HUES6 (cell line): ENCODE measurements at regions not wholly inside any gene's neighbourhood (a gene's known extent, or its start where the extent isn't known, plus 50 kb on each side); places are given as distances from the start of the nearest gene placed in this dataset.

Experiments
- H3K27ac ChIP-seq: 2 replicates; pipeline ENCODE4 v1.7.0; 2013; ENCODE audit warnings: low read depth, mild to moderate bottlenecking, low read length, inconsistent platforms
- H3K27me3 ChIP-seq: 2 replicates; pipeline ENCODE4 v1.6.1; 2013; ENCODE audit warnings: low read length; ENCODE audit not compliant: control insufficient read depth, insufficient read depth
- H3K36me3 ChIP-seq: 2 replicates; pipeline ENCODE4 v1.6.1; 2013; ENCODE audit warnings: low read length; ENCODE audit not compliant: control insufficient read depth, insufficient read depth
- H3K4me1 ChIP-seq: 2 replicates; pipeline ENCODE4 v1.6.1; 2013; ENCODE audit warnings: low read length; ENCODE audit not compliant: control insufficient read depth, insufficient read depth
- H3K4me3 ChIP-seq: 2 replicates; pipeline ENCODE4 v1.5.1; 2013; ENCODE audit warnings: low read depth, low read length
- H3K9ac ChIP-seq: one replicate; pipeline ENCODE4 v1.6.1; 2013; ENCODE audit warnings: mild to moderate bottlenecking, low read length
- H3K9me3 ChIP-seq: 2 replicates; pipeline ENCODE4 v1.6.1; 2013; ENCODE audit warnings: low read depth, low read length; ENCODE audit not compliant: control insufficient read depth, insufficient read depth

- H3K9ac ChIP-seq: no peak overlapping the region
- no peak overlapping the region for H3K4me3 ChIP-seq
- H3K9me3 ChIP-seq: no peaks in the 10 kb centered on the region
- H3K27ac ChIP-seq: no peak overlapping the region
- H3K4me1 ChIP-seq: 0 out of 2 replicates have a peak, but pooled peaks cover 6% of the 10 kb centered on the region
- H3K36me3 ChIP-seq: no peaks in the 10 kb centered on the region
- no peaks in the 10 kb centered on the region for H3K27me3 ChIP-seq
Measured at GRCh38 chr7:3214090-3214413, 87.0 kb upstream of the SDK1 start.

GRCh38 chr7:3215624-3216585, 85.1 kb upstream of the SDK1 start:
- Histone ChIP-seq H3K4me3 (no peak overlapping the region), H3K36me3 (no peaks in the 10 kb centered on the region), H3K27ac (no peak overlapping the region), H3K9me3 (no peaks in the 10 kb centered on the region), H3K9ac (no peak overlapping the region), H3K27me3 (no peaks in the 10 kb centered on the region), H3K4me1 (0 out of 2 replicates have a peak, but pooled peaks cover 6% of the 10 kb centered on the region)

GRCh38 chr7:3217166-3217565, 83.9 kb upstream of the SDK1 start:
- no peak overlapping the region for H3K9ac ChIP-seq
- no peaks in the 10 kb centered on the region for H3K27me3 ChIP-seq
- no peak overlapping the region for H3K4me3 ChIP-seq
- no peak overlapping the region for H3K27ac ChIP-seq
- 0 out of 2 replicates have a peak, but pooled peaks cover 6% of the 10 kb centered on the region for H3K4me1 ChIP-seq
- no peaks in the 10 kb centered on the region for H3K36me3 ChIP-seq
- no peaks in the 10 kb centered on the region for H3K9me3 ChIP-seq

GRCh38 chr7:3218411-3219225, 82.4 kb upstream of the SDK1 start:
- H3K27me3 ChIP-seq: no peaks in the 10 kb centered on the region
- no peaks in the 10 kb centered on the region for H3K9me3 ChIP-seq
- H3K36me3 ChIP-seq: no peaks in the 10 kb centered on the region
- H3K4me3 ChIP-seq: no peak overlapping the region
- H3K4me1 ChIP-seq: 0 out of 2 replicates have a peak, but pooled peaks cover 6% of the 10 kb centered on the region
- no peak overlapping the region for H3K9ac ChIP-seq
- no peak overlapping the region for H3K27ac ChIP-seq

- H3K9ac ChIP-seq: no peak overlapping the region
- peaks cover 1% of the 10 kb centered on the region for H3K9me3 ChIP-seq
- H3K4me3 ChIP-seq: no peak overlapping the region
- H3K4me1 ChIP-seq: no peaks in the 10 kb centered on the region; the same call in 1 of the 2 replicates
- no peak overlapping the region for H3K27ac ChIP-seq
- no peaks in the 10 kb centered on the region for H3K36me3 ChIP-seq
- H3K27me3 ChIP-seq: no peaks in the 10 kb centered on the region
Measured at GRCh38 chr7:3229904-3230470, 71.1 kb upstream of the SDK1 start.

GRCh38 chr7:3230908-3231307, 70.1 kb upstream of the SDK1 start:
- no peak overlapping the region for H3K4me3 ChIP-seq
- peaks cover 10% of the 10 kb centered on the region for H3K9me3 ChIP-seq
- H3K27me3 ChIP-seq: no peaks in the 10 kb centered on the region
- no peak overlapping the region for H3K27ac ChIP-seq
- H3K4me1 ChIP-seq: no peaks in the 10 kb centered on the region; the same call in 1 of the 2 replicates
- H3K36me3 ChIP-seq: no peaks in the 10 kb centered on the region
- no peak overlapping the region for H3K9ac ChIP-seq

- Histone ChIP-seq H3K27ac (no peak overlapping the region), H3K4me1 (no peaks in the 10 kb centered on the region), H3K9ac (no peak overlapping the region), H3K36me3 (no peaks in the 10 kb centered on the region), H3K9me3 (peaks cover 20% of the 10 kb centered on the region), H3K4me3 (no peak overlapping the region), H3K27me3 (no peaks in the 10 kb centered on the region)
Measured at GRCh38 chr7:3232228-3232627, 68.8 kb upstream of the SDK1 start.

GRCh38 chr7:3233301-3233700, 67.8 kb upstream of the SDK1 start:
- no peaks in the 10 kb centered on the region for H3K36me3 ChIP-seq
- H3K9ac ChIP-seq: no peak overlapping the region
- no peak overlapping the region for H3K27ac ChIP-seq
- peaks cover 23% of the 10 kb centered on the region for H3K9me3 ChIP-seq
- H3K27me3 ChIP-seq: no peaks in the 10 kb centered on the region
- H3K4me1 ChIP-seq: no peaks in the 10 kb centered on the region
- no peak overlapping the region for H3K4me3 ChIP-seq

GRCh38 chr7:3234051-3234450, 67.0 kb upstream of the SDK1 start:
- Histone ChIP-seq H3K36me3 (no peaks in the 10 kb centered on the region), H3K9me3 (peaks cover 23% of the 10 kb centered on the region), H3K27me3 (no peaks in the 10 kb centered on the region), H3K27ac (no peak overlapping the region), H3K4me1 (no peaks in the 10 kb centered on the region), H3K4me3 (no peak overlapping the region), H3K9ac (no peak overlapping the region)

- Histone ChIP-seq H3K36me3 (no peaks in the 10 kb centered on the region), H3K9me3 (peaks cover 23% of the 10 kb centered on the region), H3K4me3 (no peak overlapping the region), H3K4me1 (no peaks in the 10 kb centered on the region), H3K9ac (no peak overlapping the region), H3K27ac (no peak overlapping the region), H3K27me3 (no peaks in the 10 kb centered on the region)
Measured at GRCh38 chr7:3234851-3235250, 66.2 kb upstream of the SDK1 start.

GRCh38 chr7:3235322-3235721, 65.7 kb upstream of the SDK1 start:
- no peaks in the 10 kb centered on the region for H3K27me3 ChIP-seq
- no peaks in the 10 kb centered on the region for H3K4me1 ChIP-seq
- H3K36me3 ChIP-seq: no peaks in the 10 kb centered on the region
- H3K9ac ChIP-seq: no peak overlapping the region
- no peak overlapping the region for H3K4me3 ChIP-seq
- H3K27ac ChIP-seq: no peak overlapping the region
- H3K9me3 ChIP-seq: peaks cover 23% of the 10 kb centered on the region
